HS-27A (cell line): ENCODE measurements at regions not wholly inside any gene's neighbourhood (a gene's known extent, or its start where the extent isn't known, plus 50 kb on each side); places are given as distances from the start of the nearest gene placed in this dataset.
"Not testable (repeated sequence)": the region's sequence is repeated elsewhere in the genome, so short reads cannot be mapped to it uniquely, and the experiment has no call there.

Experiments
- DNase-seq: peaks from one replicate; pipeline ENCODE4 v3.0.0-alpha.2; 2012; ENCODE audit warnings: low read depth, missing footprints

DNA sequence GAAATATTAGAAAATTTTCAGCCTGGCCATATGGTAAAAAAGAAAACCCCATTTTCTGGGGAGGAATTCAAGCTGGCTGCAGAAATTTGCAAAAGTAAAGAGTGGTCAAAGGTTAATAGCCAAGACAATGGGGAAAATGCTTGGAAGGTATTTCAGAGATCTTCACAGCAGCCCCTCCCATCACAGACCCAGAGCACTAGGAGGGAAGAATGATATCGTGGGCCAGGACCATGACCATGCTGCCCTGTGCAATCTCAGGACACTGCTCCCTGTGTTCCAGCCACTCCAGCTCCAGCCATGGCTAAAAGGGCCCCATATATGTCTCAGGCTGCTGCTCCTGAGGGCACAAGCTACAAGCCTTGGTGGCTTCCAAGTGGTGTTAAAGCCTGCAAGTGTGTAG lies 93.9 kb upstream of the AGAP1 start:
- no peak for DNase-seq

- no peak for DNase-seq
Measured at GRCh38 chr2:235402422-235402821, 91.4 kb upstream of the AGAP1 start.

DNA sequence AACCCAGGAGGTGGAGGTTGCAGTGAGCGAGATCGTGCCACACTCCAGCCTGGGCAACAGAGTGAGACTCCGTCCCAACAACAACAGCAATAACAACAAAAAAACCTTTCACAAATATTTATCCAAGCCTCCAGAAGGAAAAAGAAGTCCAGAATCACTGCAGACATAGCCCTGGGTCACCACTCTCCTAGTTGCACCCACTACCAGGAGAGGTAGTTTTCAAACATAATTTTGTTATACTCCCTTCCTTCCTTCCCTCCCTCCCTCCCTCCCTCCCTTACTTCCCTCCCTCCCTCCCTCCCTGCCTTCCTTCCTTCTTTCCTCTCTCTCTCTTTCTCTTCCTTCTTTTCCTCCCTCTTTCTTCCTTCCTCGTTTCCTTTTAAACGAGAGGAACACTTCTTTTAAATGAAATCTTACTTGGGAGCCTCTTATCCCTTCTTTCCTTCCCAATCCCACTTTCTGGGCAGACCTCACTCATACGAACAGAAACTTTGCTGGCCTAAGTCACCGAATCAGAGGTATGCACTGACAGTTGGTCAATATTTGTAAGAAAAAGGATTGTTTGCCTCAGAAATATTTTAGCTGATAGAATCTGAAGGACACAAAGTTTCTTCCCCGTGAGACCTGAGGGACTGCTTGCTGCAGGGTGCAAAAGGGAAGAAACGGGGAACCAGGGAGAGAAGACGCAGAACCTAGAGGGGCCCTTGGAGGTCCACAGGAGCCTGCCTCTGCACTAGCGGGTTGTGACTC lies 88.1 kb upstream of the AGAP1 start:
- no peak for DNase-seq

- DNase-seq, result no peak
Measured at GRCh38 chr2:235406430-235406829, 87.4 kb upstream of the AGAP1 start.

DNA sequence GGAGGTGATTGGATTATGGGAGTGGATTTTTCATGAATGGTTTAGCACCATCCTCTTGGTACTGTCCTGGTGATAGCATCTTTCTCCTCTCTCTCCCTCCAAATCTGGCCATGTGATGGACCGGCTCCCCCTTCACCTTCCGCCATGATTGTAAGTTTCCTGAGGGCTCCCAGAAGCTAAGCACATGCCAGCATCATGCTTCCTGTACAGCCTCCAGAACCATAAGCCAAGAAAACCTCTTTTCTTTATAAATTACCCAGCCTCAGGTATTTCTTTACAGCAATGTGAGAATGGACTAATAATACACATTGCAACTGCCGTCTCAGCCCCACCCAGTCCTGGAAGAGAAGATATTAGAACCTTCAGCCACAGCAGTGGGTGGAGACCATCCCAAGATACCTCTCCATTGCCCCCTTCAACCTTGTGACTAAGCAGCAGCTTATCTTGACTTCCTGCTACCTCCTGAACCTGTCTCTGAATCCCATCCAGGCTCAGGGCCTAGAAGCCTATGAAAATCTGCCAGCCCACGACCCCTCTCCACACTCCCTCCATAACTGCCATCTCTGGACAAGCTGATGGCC lies 81.8 kb upstream of the AGAP1 start:
- DNase-seq, result no peak

DNA sequence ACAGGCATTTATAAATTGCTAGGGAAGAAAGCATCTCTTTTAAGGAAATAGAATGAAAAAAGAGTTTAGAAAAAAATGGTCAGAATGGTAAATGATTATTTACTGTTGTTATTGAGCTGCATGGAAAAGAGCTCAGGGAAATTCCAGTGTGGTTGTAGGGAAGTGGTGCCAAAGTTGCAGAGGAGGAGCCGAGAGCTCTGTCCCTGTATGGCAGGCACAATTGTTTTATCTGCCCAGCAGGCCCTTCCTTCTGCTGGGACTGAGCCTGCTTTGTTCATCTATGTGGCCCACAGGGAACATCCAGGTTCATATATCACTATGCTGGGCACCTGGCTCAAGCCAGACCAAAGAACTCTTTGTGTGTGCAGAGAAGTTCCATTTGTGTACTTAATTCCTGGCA lies 80.8 kb upstream of the AGAP1 start:
- DNase-seq, result no peak

DNA sequence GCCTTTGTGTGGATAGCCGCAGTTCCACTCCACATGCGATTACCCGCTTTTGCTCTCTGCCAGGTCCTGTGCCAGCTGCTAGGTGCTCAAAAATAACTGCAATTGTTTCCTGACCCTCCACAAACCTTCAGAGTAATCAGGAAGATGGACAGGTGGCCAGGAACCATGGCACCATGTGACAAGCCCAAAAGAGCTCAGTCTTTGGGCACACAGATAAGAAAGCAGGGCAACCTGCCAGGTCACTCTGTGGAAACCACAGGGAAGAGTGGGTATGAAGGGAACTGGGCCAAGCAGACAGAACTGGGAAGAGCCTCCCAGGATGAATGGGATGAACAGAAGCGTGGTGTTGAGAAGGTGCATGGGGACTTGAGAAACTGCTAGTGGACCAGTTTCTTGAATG lies 79.4 kb upstream of the AGAP1 start:
- no peak for DNase-seq

GRCh38 chr2:235416858-235417499 lies 76.9 kb upstream of the AGAP1 start:
- no peak for DNase-seq

DNA sequence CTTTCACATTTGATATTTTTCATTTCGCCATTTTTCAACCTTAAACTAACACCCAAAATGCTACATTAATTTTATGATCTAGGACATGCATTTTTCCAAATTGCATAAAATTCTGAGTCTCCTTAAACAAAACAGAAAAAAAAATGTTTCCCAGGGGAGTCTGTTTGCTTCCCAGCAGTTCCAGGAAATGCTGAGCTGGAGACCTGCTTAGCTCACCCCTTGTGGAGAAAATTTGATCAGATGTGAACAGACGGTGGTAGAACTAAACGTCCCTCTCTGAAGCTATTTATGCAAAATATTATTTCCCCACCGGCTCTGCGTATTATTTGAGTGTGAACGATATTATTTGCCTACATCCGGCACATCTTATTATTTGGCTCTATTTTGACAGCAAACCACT lies 74.9 kb upstream of the AGAP1 start:
- DNase-seq, result no peak

DNA sequence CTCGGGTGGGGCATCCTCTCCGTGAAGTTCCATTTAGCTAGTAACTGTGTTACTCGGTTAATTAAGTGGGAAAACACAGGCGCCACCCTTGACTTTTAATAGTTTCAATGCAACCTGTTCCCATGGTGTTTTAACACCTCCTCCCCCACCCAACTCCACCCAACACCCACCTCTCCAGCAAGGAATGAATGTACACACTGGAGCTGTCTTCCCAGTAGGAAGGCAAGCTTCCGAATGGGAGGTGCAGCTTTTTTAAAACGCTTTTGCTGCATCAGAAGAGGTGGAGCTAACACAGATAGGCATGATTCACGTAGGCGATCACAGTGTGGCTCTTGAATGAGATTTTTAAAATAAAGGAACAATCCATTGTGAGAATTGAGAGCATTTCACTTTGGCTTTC lies 73.8 kb upstream of the AGAP1 start:
- no peak for DNase-seq

- DNase-seq, result no peak
Measured at GRCh38 chr2:235421618-235422017, 72.2 kb upstream of the AGAP1 start.

- no peak for DNase-seq
Measured at GRCh38 chr2:235430366-235431083, 63.3 kb upstream of the AGAP1 start.

DNA sequence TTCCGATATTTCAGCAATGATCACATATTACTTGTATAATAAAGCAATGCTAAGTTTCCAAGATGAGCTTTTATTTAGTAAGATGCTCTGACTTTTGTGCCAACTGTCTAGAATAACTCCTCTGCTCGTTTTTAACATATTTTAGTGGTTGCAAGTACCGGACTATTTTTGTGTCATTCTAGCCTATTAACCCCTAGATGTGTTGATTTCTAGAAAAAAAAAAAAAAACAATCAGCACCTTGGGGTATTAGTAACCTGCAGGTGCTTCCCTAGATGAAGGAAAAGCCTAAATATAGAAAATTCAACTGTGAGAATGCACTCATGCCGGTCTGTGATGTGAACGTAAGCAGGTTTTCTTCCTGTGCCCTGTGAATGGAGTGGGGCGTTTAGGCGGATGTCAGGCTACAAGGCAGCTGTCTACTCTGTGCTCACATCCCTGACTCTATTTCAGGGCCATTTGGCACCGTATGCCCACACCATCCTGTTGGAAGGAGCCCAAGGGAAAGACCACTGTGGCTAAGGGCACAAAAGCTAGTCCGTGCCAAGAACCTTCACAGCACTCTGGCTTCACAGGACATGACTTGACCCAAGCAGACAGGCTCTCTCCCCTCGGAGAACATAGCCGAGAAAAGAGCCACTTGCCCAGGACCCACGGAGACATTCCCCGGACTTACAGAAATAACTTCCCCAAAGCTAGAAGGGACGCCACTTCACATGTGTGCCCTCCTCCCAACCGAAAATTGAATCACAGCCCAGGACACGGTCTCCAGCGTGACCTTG lies 60.9 kb upstream of the AGAP1 start:
- DNase-seq, result no peak

GRCh38 chr2:235433860-235434259 lies 60.0 kb upstream of the AGAP1 start:
- no peak for DNase-seq

DNA sequence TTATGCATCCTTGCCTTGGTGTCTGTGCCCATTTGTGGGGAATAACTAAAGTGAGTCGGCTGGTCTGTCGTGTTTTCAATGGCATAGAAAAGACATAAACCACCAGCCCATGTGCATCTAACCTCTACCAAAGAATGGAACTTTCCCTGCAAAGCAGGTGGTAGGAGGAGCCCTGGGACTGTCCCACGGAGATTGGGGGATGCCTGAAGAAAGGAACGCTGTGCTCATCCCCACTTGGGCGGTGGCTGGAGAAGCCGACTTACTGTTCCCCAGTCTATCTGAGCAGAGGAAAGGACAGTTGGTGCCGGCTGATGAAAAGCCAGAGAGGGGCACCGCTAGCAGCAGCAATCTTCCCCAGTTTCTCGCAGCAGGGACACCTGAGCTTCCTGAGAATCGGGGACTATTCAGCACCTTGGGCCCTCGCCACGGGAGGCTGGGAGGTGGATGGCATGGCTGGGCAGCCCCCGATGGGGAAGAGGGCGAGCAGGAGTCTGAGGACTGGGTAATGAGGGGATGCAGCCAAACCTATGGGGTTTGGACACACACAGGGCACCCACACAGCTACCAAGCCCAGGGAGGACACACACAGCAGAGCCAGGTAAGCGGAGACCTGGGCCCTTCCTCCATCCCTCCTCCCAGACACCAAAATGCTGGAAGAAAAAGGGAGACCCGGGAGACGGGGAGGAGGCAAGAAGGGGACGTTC lies 53.7 kb upstream of the AGAP1 start:
- DNase-seq, result no peak

GRCh38 chr2:235443580-235443979 lies 50.3 kb upstream of the AGAP1 start:
- DNase-seq, result not testable (repeated sequence)
